VCaP (cell line): ENCODE measurements at regions not wholly inside any gene's neighbourhood (a gene's known extent, or its start where the extent isn't known, plus 50 kb on each side); places are given as distances from the start of the nearest gene placed in this dataset.

Source experiments
- H3K27ac ChIP-seq: fragments of 450-650 bp; 2 replicates; pipeline ENCODE4 v1.5.1; 2017
- TF ChIP-seq, protein P1 (sequence below): fragments of 450-650 bp; conservative IDR thresholded peaks from 2 replicates; pipeline ENCODE4 v1.5.1; 2017; ENCODE audit warnings: mild to moderate bottlenecking, moderate library complexity

DNA sequence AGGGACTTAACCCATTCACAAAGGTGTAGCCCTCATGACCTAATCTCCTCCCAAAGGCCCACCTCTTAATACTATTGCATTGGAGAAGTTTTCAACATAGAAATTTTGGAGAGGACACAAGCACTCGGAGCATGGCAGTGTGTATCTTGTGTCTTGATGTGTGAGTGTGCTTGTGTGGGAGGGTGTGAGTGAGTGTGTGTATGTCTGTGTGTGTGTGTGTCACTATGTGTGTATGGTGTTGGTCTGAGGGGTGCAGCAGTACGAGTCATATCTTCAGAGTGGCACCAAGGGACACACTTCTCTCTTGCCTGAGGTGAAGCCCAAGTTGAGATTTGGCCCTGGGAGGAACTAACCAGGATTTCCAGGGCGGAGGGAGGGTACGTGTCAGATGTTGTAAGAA is 73.7 kb downstream of the NAV1 start:
- TF ChIP-seq, protein P1, sequence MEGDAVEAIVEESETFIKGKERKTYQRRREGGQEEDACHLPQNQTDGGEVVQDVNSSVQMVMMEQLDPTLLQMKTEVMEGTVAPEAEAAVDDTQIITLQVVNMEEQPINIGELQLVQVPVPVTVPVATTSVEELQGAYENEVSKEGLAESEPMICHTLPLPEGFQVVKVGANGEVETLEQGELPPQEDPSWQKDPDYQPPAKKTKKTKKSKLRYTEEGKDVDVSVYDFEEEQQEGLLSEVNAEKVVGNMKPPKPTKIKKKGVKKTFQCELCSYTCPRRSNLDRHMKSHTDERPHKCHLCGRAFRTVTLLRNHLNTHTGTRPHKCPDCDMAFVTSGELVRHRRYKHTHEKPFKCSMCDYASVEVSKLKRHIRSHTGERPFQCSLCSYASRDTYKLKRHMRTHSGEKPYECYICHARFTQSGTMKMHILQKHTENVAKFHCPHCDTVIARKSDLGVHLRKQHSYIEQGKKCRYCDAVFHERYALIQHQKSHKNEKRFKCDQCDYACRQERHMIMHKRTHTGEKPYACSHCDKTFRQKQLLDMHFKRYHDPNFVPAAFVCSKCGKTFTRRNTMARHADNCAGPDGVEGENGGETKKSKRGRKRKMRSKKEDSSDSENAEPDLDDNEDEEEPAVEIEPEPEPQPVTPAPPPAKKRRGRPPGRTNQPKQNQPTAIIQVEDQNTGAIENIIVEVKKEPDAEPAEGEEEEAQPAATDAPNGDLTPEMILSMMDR: no peak
- no peak overlapping the region for H3K27ac ChIP-seq

DNA sequence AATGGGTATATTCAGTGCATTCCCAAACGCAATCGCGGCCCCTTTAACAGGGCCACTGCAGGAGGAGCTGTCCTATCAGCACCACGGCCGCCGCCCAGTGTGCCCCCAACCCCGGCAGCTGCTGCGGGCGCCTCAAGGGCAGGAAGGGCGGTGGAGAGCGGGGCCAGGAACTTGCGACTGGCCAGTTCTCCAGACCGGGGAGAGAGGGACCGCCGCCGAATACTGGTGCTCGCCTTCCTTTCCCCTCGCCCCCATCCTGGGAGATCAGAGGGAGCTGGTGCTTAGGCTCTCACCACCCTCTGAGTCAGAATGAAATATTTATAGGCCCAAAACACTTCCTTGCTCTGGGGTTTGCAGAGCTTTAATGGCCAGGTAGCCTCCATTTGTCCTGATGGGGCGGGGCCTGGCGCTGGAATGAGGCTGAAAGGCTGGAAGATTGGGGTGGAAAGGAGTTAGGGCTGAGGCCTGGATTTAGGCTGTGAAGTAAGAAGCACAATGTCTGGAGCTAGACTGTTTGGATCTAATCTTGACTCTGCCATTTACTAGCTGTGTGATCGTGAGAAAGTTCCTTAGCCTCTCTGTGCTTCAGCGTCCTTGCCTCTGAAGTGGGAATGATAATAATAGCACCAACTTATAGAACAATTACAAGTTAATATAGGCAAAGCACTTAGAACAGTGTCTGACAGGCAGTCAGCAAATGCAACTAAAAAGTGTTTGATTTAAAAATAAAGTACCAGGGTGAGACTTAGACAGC is 75.5 kb downstream of the NAV1 start:
- no peak overlapping the region for H3K27ac ChIP-seq
- TF ChIP-seq, protein P1: no peak

DNA sequence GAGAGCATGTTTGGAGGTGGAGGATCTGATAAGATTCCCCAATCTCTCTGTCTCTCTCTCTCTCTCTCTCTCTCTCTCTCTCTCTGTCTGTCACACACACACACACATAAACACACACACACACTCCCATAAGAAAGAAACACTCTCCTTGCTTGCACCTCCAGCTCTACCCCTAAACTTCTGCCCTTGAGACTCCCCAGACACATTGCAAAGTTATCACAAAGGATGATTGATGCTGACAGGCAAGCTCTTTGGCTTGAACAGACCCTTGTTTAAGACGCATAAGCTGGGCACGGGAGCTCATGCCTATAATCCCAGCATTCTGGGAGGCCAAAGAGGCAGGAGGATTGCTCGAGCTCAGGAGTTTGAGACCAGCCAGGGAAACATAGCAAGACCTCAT is 78.2 kb downstream of the NAV1 start:
- TF ChIP-seq, protein P1: no peak
- no peak overlapping the region for H3K27ac ChIP-seq

DNA sequence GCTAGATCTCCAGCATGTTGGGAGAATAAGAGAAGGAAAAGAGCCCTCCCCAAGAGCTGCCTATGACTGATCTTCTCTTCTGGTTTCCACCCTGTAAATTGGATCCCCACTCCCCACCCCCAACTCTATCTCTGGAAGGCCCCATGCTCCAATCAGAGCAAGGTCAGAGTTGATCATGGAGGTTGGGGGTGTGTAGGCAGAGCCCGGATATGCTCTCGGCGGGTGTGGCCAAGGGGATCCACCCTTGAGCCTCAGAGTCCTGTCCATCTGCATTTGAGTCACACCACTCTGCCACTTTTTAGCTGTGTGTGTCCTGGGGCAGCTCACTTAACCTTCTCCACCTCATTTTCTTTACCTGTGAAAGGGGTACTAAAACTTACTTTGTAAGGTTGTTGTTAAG is 79.5 kb downstream of the NAV1 start:
- TF ChIP-seq, protein P1: no peak
- no peak overlapping the region for H3K27ac ChIP-seq

DNA sequence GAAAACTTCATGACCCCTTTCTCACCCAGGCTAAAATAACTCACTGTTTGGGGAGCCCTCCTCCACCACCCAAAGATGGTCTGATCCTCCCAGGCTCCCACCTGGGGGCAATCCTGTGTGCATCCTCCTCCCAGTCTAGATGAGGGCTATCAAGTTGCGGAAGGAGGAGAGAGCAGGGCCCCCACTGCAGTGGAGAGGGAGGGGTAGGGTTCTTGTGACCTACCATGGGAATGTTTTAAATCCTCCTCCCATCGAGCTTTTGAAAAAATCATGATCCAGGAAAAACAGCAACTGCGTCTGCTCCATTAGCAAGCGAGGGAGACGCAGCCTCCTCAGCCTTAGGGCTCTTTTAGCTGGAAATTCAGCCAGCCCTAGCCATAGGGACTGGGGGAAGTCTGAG is 80.0 kb downstream of the NAV1 start:
- TF ChIP-seq, protein P1: no peak
- no peak overlapping the region for H3K27ac ChIP-seq

DNA sequence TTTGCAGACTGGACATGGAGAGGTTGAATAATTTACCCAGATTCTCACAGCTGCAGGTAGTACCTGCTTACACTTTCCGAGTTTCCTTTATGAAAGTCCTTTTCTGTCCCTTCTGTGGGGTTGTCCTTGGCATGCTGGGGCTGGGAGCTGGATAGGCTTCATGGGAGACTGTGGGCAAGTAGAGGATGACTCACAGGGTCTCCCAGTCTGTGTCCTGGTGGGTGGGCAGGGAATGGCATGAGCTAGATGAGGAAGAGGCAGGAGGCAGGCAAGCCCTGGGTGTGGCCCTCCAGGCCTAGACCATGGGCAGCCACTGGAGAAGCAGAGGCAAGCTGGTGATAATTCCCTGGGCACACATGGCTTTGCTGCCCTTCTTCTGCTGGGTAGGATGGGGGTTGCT is 80.6 kb downstream of the NAV1 start:
- no peak overlapping the region for H3K27ac ChIP-seq
- TF ChIP-seq, protein P1: no peak

DNA sequence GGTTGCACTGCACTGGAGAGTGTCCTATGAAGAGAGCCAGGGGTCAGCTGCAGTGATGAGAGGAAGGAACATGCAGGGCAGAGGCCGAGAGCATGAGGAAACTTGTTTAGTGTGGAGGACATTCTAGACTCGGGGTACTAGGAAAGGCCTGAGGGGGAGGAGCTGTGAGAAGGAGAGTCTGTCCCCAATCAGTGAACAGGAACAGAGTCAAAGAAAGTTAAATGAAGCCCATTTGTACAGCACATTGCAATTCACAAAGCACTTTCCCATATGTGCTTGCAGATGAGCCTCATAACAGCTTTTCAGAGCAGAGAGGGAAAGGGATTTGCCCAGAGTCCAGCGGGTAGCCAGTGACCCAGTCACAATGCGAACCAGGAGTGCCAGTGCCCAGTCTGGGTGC is 83.4 kb downstream of the NAV1 start:
- TF ChIP-seq, protein P1: no peak
- H3K27ac ChIP-seq: no peak overlapping the region
